ENCODE measurements at regions not wholly inside any gene's neighbourhood (a gene's known extent, or its start where the extent isn't known, plus 50 kb on each side); places are given as distances from the start of the nearest gene placed in this dataset.

DNA sequence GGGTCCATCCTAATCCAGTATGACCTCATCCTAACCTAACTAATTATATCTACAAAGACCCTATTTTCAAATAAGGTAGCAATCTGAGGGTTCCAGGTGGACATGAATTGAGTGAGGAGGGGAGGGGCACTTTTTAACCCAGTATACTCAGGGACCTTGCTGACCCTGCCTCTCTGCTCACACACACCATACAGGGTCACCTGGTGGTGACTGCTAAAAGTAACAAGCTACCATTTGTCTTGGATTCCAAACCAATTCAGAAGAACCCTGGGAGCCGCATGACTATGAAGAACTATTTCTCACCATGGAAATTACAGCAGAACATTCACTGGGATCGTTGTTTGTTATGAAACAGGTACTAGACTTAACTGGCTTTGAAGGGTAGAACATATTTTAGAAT, 151.9 kb downstream of the LACC1 start:
- TF ChIP-seq RAD21 (IDR thresholded peaks at IDR 0.05; ENCODE audit: low read depth) (no peak), EP300 (IDR thresholded peaks at IDR 0.05; ENCODE audit: borderline replicate concordance) (no peak), CREB1 (IDR thresholded peaks at IDR 0.05; ENCODE audit: low read depth) (no peak), YY1 (IDR thresholded peaks at IDR 0.05; ENCODE audit: low read depth) (no peak), NFIC (IDR thresholded peaks at IDR 0.05) (no peak), TAF1 (IDR thresholded peaks at IDR 0.05; ENCODE audit: low read depth) (no peak), ZBTB7A (IDR thresholded peaks at IDR 0.05; ENCODE audit: low read depth) (no peak), TEAD4 (IDR thresholded peaks at IDR 0.05) (no peak)
- TF ChIP-seq, protein P1, sequence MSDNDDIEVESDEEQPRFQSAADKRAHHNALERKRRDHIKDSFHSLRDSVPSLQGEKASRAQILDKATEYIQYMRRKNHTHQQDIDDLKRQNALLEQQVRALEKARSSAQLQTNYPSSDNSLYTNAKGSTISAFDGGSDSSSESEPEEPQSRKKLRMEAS (IDR thresholded peaks at IDR 0.05), result no peak
- TF ChIP-seq, protein P2, sequence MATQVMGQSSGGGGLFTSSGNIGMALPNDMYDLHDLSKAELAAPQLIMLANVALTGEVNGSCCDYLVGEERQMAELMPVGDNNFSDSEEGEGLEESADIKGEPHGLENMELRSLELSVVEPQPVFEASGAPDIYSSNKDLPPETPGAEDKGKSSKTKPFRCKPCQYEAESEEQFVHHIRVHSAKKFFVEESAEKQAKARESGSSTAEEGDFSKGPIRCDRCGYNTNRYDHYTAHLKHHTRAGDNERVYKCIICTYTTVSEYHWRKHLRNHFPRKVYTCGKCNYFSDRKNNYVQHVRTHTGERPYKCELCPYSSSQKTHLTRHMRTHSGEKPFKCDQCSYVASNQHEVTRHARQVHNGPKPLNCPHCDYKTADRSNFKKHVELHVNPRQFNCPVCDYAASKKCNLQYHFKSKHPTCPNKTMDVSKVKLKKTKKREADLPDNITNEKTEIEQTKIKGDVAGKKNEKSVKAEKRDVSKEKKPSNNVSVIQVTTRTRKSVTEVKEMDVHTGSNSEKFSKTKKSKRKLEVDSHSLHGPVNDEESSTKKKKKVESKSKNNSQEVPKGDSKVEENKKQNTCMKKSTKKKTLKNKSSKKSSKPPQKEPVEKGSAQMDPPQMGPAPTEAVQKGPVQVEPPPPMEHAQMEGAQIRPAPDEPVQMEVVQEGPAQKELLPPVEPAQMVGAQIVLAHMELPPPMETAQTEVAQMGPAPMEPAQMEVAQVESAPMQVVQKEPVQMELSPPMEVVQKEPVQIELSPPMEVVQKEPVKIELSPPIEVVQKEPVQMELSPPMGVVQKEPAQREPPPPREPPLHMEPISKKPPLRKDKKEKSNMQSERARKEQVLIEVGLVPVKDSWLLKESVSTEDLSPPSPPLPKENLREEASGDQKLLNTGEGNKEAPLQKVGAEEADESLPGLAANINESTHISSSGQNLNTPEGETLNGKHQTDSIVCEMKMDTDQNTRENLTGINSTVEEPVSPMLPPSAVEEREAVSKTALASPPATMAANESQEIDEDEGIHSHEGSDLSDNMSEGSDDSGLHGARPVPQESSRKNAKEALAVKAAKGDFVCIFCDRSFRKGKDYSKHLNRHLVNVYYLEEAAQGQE (IDR thresholded peaks at IDR 0.05; ENCODE audit: low read depth), result no peak
